Embryonic facial prominence (tissue), 1 donor: ENCODE measurements at regions not wholly inside any gene's neighbourhood (a gene's known extent, or its start where the extent isn't known, plus 50 kb on each side); places are given as distances from the start of the nearest gene placed in this dataset.
"Not testable (repeated sequence)": the region's sequence is repeated elsewhere in the genome, so short reads cannot be mapped to it uniquely, and the experiment has no call there.

ENCODE experiments used
- DNase-seq: peaks from one replicate; pipeline ENCODE4 v3.0.0-alpha.2; 2016; ENCODE audit errors: extremely low spot score

GRCh38 chr1:73065339-73066041 lies 783.2 kb upstream of the NEGR1 start:
- no peak for DNase-seq

GRCh38 chr1:73056826-73057225 lies 774.5 kb upstream of the NEGR1 start:
- no peak for DNase-seq

- no peak for DNase-seq
These were observed 762.1 kb upstream of the NEGR1 start for GRCh38 chr1:73044241-73045036.

GRCh38 chr1:73042403-73042802 lies 760.1 kb upstream of the NEGR1 start:
- no peak for DNase-seq

- no peak for DNase-seq
These were observed 758.5 kb upstream of the NEGR1 start for GRCh38 chr1:73040811-73041210.

GRCh38 chr1:73034271-73034670 lies 751.9 kb upstream of the NEGR1 start:
- DNase-seq, result no peak

- no peak for DNase-seq
These were observed 751.3 kb upstream of the NEGR1 start for GRCh38 chr1:73033640-73034039.

GRCh38 chr1:73029571-73029970 lies 747.2 kb upstream of the NEGR1 start:
- no peak for DNase-seq

- DNase-seq, result no peak
These were observed 743.8 kb upstream of the NEGR1 start for GRCh38 chr1:73026114-73026513.

GRCh38 chr1:73009938-73010337 lies 727.6 kb upstream of the NEGR1 start:
- DNase-seq, result no peak

- DNase-seq, result no peak
These were observed 727.0 kb upstream of the NEGR1 start for GRCh38 chr1:73009311-73009710.

GRCh38 chr1:72997624-72998023 lies 715.3 kb upstream of the NEGR1 start:
- DNase-seq, result no peak

GRCh38 chr1:72997041-72997440 lies 714.7 kb upstream of the NEGR1 start:
- DNase-seq, result no peak

- DNase-seq, result not testable (repeated sequence)
These were observed 705.5 kb upstream of the NEGR1 start for GRCh38 chr1:72987871-72988270.

GRCh38 chr1:72986591-72987290 lies 704.4 kb upstream of the NEGR1 start:
- no peak for DNase-seq

GRCh38 chr1:72985024-72985423 lies 702.7 kb upstream of the NEGR1 start:
- not testable (repeated sequence) for DNase-seq

- DNase-seq, result not testable (repeated sequence)
These were observed 700.7 kb upstream of the NEGR1 start for GRCh38 chr1:72983011-72983410.

GRCh38 chr1:72969461-72969860 lies 687.1 kb upstream of the NEGR1 start:
- DNase-seq, result no peak

- DNase-seq, result no peak
These were observed 672.6 kb upstream of the NEGR1 start for GRCh38 chr1:72954943-72955342.

GRCh38 chr1:72950900-72951299 lies 668.6 kb upstream of the NEGR1 start:
- not testable (repeated sequence) for DNase-seq

- no peak for DNase-seq
These were observed 664.7 kb upstream of the NEGR1 start for GRCh38 chr1:72946903-72947499.

- no peak for DNase-seq
These were observed 659.7 kb upstream of the NEGR1 start for GRCh38 chr1:72942008-72942407.
